ENCODE measurements at regions not wholly inside any gene's neighbourhood (a gene's known extent, or its start where the extent isn't known, plus 50 kb on each side); places are given as distances from the start of the nearest gene placed in this dataset.
"Not testable (repeated sequence)": the region's sequence is repeated elsewhere in the genome, so short reads cannot be mapped to it uniquely, and the experiment has no call there.

DNA sequence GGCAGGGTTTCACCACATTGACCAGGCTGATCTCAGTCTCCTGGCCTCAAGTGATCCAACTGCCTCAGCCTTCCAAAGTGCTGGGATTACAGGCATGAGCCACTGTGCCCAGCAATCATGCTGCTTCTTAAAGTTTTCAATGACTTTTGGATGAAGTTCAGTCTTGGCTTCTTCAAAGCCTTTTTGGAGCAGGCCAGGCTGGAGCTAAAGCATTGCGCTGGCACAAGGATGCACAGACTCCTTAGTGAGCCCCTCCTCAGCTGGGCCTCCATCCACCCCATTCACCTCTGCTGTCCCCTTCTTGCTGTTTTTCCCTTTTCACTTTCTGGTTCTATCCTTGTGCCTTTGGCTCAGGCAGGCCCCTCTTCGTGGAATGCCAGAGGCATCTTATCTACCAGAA, 638.6 kb downstream of the TYW1 start:
- Mint-ChIP-seq H3K4me1 (ENCODE audit: unreplicated experiment) (no peaks in the 10 kb centered on the region), H3K4me3 (ENCODE audit: unreplicated experiment) (no peak overlapping the region), H3K27ac (ENCODE audit: unreplicated experiment) (no peak overlapping the region), H3K36me3 (ENCODE audit: low read depth, unreplicated experiment) (peaks cover 8% of the 10 kb centered on the region), H3K27me3 (ENCODE audit: unreplicated experiment) (peaks cover 6% of the 10 kb centered on the region), H3K9me3 (ENCODE audit: unreplicated experiment) (peaks cover 38% of the 10 kb centered on the region)
- TF ChIP-seq, protein P1, sequence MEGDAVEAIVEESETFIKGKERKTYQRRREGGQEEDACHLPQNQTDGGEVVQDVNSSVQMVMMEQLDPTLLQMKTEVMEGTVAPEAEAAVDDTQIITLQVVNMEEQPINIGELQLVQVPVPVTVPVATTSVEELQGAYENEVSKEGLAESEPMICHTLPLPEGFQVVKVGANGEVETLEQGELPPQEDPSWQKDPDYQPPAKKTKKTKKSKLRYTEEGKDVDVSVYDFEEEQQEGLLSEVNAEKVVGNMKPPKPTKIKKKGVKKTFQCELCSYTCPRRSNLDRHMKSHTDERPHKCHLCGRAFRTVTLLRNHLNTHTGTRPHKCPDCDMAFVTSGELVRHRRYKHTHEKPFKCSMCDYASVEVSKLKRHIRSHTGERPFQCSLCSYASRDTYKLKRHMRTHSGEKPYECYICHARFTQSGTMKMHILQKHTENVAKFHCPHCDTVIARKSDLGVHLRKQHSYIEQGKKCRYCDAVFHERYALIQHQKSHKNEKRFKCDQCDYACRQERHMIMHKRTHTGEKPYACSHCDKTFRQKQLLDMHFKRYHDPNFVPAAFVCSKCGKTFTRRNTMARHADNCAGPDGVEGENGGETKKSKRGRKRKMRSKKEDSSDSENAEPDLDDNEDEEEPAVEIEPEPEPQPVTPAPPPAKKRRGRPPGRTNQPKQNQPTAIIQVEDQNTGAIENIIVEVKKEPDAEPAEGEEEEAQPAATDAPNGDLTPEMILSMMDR (IDR thresholded peaks at IDR 0.05; ENCODE audit: unreplicated experiment): no peak
- DNase-seq (ENCODE audit: low spot score): no peak

DNA sequence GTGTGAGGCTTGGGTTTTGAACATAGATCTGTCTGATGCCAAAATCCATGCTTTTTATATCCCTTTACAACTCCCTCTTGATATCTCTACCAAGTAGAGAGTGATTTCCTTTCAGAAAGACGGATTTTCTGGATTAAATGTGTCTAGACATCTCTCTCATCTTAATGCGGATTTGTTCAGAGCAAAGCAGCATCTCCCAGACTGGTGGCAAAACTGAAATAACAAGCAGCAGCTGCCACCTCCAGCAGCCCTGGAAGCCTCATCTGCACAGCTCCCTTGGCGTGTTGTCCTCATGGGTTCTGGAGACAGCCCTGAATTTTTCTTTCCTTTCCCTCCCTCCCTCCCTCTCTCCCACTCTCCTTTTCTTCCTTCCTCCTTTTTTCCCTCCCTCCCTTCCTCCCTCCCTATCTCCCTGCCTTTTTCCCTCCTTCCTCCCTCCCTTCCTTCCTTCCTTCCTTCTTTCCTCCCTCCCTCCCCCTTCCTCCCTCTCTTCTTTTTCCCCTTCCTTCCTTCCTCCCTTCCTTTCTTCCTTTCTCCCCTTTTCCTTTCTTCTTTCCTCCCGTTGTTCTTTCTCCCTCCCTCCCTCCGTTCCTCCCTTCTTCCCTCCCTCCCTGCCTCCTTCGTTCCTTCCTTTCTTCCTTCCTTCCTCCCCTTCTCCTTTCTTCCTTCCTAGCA, 639.9 kb downstream of the TYW1 start:
- no peak for DNase-seq (ENCODE audit: low spot score)
- TF ChIP-seq, protein P1 (IDR thresholded peaks at IDR 0.05; ENCODE audit: unreplicated experiment): no peak
- Mint-ChIP-seq H3K27me3 (ENCODE audit: unreplicated experiment) (peaks cover 4% of the 10 kb centered on the region), H3K27ac (ENCODE audit: unreplicated experiment) (no peak overlapping the region), H3K36me3 (ENCODE audit: low read depth, unreplicated experiment) (no peaks in the 10 kb centered on the region), H3K4me1 (ENCODE audit: unreplicated experiment) (no peaks in the 10 kb centered on the region), H3K4me3 (ENCODE audit: unreplicated experiment) (no peak overlapping the region), H3K9me3 (ENCODE audit: unreplicated experiment) (peaks cover 27% of the 10 kb centered on the region)

DNA sequence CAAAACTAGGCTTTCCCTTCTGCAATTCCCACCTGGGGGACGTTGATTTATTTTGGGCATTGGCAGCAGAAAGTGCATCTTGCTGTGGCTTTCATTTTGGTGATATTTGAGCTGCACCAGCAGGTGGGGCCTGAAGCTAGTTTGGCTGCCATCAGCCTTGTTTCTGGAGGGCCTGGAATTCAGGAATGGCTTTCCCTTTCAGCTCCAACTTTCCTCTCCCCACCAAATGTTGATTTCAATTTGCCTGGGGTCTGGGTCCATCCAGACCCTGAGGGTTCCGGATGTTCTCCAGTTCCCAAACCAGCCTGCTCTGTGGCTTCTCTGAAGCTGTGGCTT, 640.4 kb downstream of the TYW1 start:
- peaks cover 30% of the 10 kb centered on the region for H3K9me3 Mint-ChIP-seq (ENCODE audit: unreplicated experiment)
- no peak for DNase-seq (ENCODE audit: low spot score)
- H3K27me3 Mint-ChIP-seq (ENCODE audit: unreplicated experiment): peaks cover 4% of the 10 kb centered on the region
- H3K36me3 Mint-ChIP-seq (ENCODE audit: low read depth, unreplicated experiment): peaks cover under 1% of the 10 kb centered on the region
- TF ChIP-seq, protein P1 (IDR thresholded peaks at IDR 0.05; ENCODE audit: unreplicated experiment): no peak
- no peak overlapping the region for H3K27ac Mint-ChIP-seq (ENCODE audit: unreplicated experiment)
- H3K4me3 Mint-ChIP-seq (ENCODE audit: unreplicated experiment): no peak overlapping the region
- H3K4me1 Mint-ChIP-seq (ENCODE audit: unreplicated experiment): no peaks in the 10 kb centered on the region

DNA sequence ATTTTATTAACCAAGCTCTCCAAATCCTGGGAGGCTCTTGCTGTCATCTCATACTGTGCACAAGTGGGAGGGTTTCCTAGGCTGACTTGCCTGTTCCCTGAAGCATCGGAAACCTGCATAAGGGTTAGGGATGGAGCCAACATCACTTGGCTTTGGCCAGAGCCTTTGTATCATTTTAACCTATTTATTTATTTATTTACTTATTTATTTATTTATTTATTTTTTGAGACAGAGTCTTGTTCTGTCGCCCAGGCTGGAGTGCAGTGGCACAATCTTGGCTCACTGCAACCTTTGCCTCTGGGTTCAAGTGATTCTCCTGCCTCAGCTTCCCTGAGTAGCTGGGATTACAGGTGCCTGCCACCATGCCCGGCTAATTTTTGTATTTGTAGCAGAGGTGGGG, 645.9 kb downstream of the TYW1 start:
- H3K36me3 Mint-ChIP-seq (ENCODE audit: low read depth, unreplicated experiment); H3K27ac Mint-ChIP-seq (ENCODE audit: unreplicated experiment); H3K27me3 Mint-ChIP-seq (ENCODE audit: unreplicated experiment); H3K4me1 Mint-ChIP-seq (ENCODE audit: unreplicated experiment); DNase-seq (ENCODE audit: low spot score): not testable (repeated sequence)
- Mint-ChIP-seq H3K9me3 (ENCODE audit: unreplicated experiment) (peaks cover 25% of the 10 kb centered on the region), H3K4me3 (ENCODE audit: unreplicated experiment) (peak overlapping the region; percentile 21)

DNA sequence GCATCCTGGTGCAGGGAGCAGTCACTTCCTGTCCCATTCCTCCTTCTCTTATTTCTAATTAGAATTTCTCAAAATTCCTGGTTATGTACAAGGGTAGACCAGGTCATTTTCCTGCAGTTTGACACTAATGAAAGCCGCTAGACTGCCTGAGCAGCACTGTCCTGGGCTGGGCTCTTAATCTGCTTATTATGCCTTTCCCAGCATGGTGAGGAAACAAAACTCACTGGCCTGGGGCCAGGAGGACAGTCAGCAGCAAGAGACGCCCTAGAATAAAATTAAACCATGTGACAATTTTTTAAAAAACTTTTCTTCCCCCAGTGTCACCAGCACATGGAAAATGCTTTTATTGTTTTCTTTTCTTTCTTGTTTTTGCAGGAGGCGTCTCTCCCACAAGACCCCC, 647.5 kb downstream of the TYW1 start:
- H3K27me3 Mint-ChIP-seq (ENCODE audit: unreplicated experiment): peaks cover 5% of the 10 kb centered on the region
- H3K4me3 Mint-ChIP-seq (ENCODE audit: unreplicated experiment): no peak overlapping the region

More for the DNA sequence above, 647.5 kb downstream of the TYW1 start:
- H3K27ac Mint-ChIP-seq (ENCODE audit: unreplicated experiment): no peak overlapping the region
- H3K9me3 Mint-ChIP-seq (ENCODE audit: unreplicated experiment): peaks cover 38% of the 10 kb centered on the region
- H3K4me1 Mint-ChIP-seq (ENCODE audit: unreplicated experiment): no peaks in the 10 kb centered on the region
- H3K36me3 Mint-ChIP-seq (ENCODE audit: low read depth, unreplicated experiment): peaks cover 14% of the 10 kb centered on the region
- TF ChIP-seq, protein P1 (IDR thresholded peaks at IDR 0.05; ENCODE audit: unreplicated experiment): no peak
- DNase-seq (ENCODE audit: low spot score): no peak
